Hepatocyte (in vitro differentiated cells): ENCODE measurements at regions not wholly inside any gene's neighbourhood (a gene's known extent, or its start where the extent isn't known, plus 50 kb on each side); places are given as distances from the start of the nearest gene placed in this dataset.
"Not testable (repeated sequence)": the region's sequence is repeated elsewhere in the genome, so short reads cannot be mapped to it uniquely, and the experiment has no call there.

ENCODE experiments used
- DNase-seq: peaks from one replicate; pipeline ENCODE4 v3.0.0-alpha.2; 2016; ENCODE audit warnings: low spot score
- H2AFZ ChIP-seq: fragments of 200-600 bp; sonication (generic); 2 replicates; pipeline ENCODE4 v1.6.0; 2016; ENCODE audit warnings: antibody characterized with exemption, mild to moderate bottlenecking
- H3K27ac ChIP-seq: fragments of 200-600 bp; sonication (generic); 2 replicates; pipeline ENCODE4 v1.5.1; 2016; ENCODE audit warnings: mild to moderate bottlenecking
- H3K27me3 ChIP-seq: fragments of 200-600 bp; sonication (generic); 2 replicates; pipeline ENCODE4 v1.6.1; 2016
- H3K36me3 ChIP-seq: fragments of 200-600 bp; sonication (generic); replicated peaks from 2 replicates; pipeline ENCODE4 v1.5.1; 2016; ENCODE audit warnings: low read depth; ENCODE audit not compliant: insufficient read depth
- H3K4me1 ChIP-seq: fragments of 200-600 bp; sonication (generic); 2 replicates; pipeline ENCODE4 v1.5.1; 2016; ENCODE audit warnings: mild to moderate bottlenecking, moderate library complexity; ENCODE audit not compliant: insufficient read depth
- H3K4me2 ChIP-seq: fragments of 200-600 bp; sonication (generic); 2 replicates; pipeline ENCODE4 v1.6.0; 2016
- H3K4me3 ChIP-seq: fragments of 200-600 bp; sonication (generic); 2 replicates; pipeline ENCODE4 v1.5.1; 2016; ENCODE audit warnings: mild to moderate bottlenecking
- H3K79me2 ChIP-seq: fragments of 200-600 bp; sonication (generic); 2 replicates; pipeline ENCODE4 v1.6.0; 2017; ENCODE audit warnings: mild to moderate bottlenecking
- H3K9me2 ChIP-seq: fragments of 200-600 bp; sonication (generic); replicated peaks from 2 replicates; pipeline ENCODE4 v1.6.0; 2017; ENCODE audit warnings: mild to moderate bottlenecking; ENCODE audit not compliant: insufficient read depth
- H3K9me3 ChIP-seq: fragments of 200-600 bp; sonication (generic); 2 replicates; pipeline ENCODE4 v1.5.1; 2016; ENCODE audit warnings: low read depth, mild to moderate bottlenecking
- H4K20me1 ChIP-seq: fragments of 200-600 bp; sonication (generic); 2 replicates; pipeline ENCODE4 v1.6.0; 2016; ENCODE audit warnings: mild to moderate bottlenecking; ENCODE audit not compliant: insufficient read depth, poor library complexity, severe bottlenecking
- EZH2 ChIP-seq: fragments of 200-600 bp; sonication (generic); IDR thresholded peaks from 2 replicates; pipeline ENCODE4 v1.6.1; 2016; ENCODE audit warnings: antibody characterized with exemption, mild to moderate bottlenecking, borderline replicate concordance
- EZH2phosphoT487 ChIP-seq: fragments of 200-600 bp; sonication (generic); IDR thresholded peaks from one replicate; pipeline ENCODE4 v1.6.1; 2018; ENCODE audit warnings: antibody characterized with exemption, mild to moderate bottlenecking, low read depth, moderate library complexity; ENCODE audit not compliant: unreplicated experiment, severe bottlenecking
- WGBS: methylation state at CpG from one replicate; pipeline ENCODE4 v1.1.6; 2016; ENCODE audit warnings: low lambda C conversion rate; ENCODE audit errors: missing lambda C conversion rate; 5-methylcytosine and 5-hydroxymethylcytosine counted together
- TF ChIP-seq, protein P1 (sequence below): fragments of 200-600 bp; sonication (generic); IDR thresholded peaks from 2 replicates; pipeline ENCODE4 v1.5.1; 2016; ENCODE audit warnings: antibody characterized with exemption, mild to moderate bottlenecking; ENCODE audit not compliant: poor library complexity

DNA sequence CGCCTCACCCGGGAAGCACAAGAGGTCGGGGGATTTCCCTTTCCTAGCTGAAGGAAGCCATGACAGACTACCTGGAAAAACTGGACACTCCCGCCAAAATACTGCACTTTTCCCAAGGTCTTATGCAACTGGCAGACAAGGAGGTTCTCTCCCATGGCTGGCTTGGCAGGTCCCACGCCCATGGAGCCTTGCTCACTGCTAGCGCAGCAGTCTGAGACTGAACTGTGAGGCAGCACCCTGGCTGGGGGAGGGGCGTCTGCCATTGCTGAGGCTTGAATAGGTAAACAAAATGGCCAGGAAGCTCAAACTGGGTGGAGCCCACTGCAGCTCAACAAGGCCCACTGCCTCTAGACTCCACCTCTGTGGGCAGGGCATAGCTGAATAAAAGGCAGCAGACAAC is 92.1 kb downstream of the C4BPA start:
- H3K79me2 ChIP-seq, DNase-seq, H3K27me3 ChIP-seq, H3K4me2 ChIP-seq, H4K20me1 ChIP-seq, H3K27ac ChIP-seq, H3K4me1 ChIP-seq, H2AFZ ChIP-seq, H3K4me3 ChIP-seq, H3K9me3 ChIP-seq, H3K36me3 ChIP-seq, H3K9me2 ChIP-seq: not testable (repeated sequence)
- WGBS: 91% methylated on average over 7 of the region's 7 CpGs

DNA sequence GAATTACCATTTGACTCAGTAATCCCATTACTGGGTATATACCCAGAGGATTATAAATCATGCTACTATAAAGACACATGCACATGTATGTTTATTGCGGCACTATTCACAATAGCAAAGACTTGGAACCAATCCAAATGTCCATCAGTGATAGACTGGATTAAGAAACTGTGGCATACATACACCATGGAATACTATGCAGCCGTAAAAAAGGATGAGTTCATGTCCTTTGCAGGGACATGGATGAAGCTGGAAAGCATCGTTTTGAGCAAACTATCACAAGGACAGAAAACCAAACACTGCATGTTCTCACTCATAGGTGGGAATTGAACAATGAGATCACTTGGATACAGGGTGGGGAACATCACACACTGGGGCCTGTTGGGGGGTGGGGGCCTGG is 97.5 kb downstream of the C4BPA start:
- H3K4me1 ChIP-seq, H3K27ac ChIP-seq, H3K9me2 ChIP-seq, H3K9me3 ChIP-seq, DNase-seq, H4K20me1 ChIP-seq, H3K27me3 ChIP-seq, H3K4me3 ChIP-seq, H2AFZ ChIP-seq, H3K36me3 ChIP-seq, H3K4me2 ChIP-seq, H3K79me2 ChIP-seq: not testable (repeated sequence)
- 90% methylated on average over 3 of the region's 3 CpGs for WGBS

DNA sequence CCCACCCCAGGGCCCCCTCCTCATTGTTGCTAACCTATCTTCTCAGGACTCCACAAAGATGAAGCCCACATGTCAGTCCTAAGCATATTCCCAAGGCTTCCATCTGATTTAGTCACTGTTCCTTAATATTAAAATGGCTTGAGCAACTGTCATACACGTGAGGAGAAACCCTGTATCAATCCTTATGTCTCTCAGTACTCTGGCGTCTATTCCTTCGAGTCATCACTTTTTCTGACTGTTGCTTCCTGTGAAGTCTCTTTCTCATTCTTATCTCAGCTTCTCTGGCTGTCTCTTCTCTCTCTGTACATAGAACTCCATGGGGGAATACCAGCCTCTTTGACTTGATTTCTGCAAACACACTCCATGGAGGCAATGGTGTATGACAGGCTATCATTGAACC is 98.4 kb downstream of the C4BPA start:
- Histone ChIP-seq H4K20me1 (no peaks in the 10 kb centered on the region), H3K9me3 (no peaks in the 10 kb centered on the region), H3K36me3 (no peaks in the 10 kb centered on the region), H3K27ac (no peak overlapping the region), H3K27me3 (no peaks in the 10 kb centered on the region), H3K9me2 (no peaks in the 10 kb centered on the region), H3K4me1 (no peaks in the 10 kb centered on the region), H3K4me3 (no peak overlapping the region), H3K4me2 (no peak overlapping the region), H3K79me2 (no peaks in the 10 kb centered on the region), H2AFZ (no peak overlapping the region)
- WGBS: 86% methylated on average over 3 of the region's 3 CpGs
- DNase-seq: no peak
- no peak for TF ChIP-seq EZH2
- TF ChIP-seq, protein P1, sequence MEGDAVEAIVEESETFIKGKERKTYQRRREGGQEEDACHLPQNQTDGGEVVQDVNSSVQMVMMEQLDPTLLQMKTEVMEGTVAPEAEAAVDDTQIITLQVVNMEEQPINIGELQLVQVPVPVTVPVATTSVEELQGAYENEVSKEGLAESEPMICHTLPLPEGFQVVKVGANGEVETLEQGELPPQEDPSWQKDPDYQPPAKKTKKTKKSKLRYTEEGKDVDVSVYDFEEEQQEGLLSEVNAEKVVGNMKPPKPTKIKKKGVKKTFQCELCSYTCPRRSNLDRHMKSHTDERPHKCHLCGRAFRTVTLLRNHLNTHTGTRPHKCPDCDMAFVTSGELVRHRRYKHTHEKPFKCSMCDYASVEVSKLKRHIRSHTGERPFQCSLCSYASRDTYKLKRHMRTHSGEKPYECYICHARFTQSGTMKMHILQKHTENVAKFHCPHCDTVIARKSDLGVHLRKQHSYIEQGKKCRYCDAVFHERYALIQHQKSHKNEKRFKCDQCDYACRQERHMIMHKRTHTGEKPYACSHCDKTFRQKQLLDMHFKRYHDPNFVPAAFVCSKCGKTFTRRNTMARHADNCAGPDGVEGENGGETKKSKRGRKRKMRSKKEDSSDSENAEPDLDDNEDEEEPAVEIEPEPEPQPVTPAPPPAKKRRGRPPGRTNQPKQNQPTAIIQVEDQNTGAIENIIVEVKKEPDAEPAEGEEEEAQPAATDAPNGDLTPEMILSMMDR: no peak
- TF ChIP-seq EZH2phosphoT487: no peak

DNA sequence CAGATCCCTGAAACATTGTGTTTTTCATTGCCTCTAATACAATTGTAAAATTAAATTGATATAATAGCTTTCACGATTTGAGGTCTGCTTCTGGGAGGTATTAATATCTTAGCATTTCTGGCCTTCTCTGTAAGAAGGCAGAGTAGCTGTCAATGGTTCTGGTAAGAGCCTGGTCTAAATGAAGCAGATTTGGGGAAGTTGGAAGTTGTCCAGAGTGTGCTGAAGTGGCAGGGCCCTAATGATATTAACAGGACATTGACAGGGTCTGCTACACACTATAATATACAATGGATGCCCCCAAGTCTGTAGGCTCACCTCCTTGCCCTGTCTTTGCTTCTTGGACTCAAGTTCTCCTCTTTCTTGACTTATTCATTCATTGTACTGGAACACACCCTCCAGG is 99.5 kb downstream of the C4BPA start:
- Histone ChIP-seq H3K4me2 (no peak overlapping the region), H3K36me3 (no peaks in the 10 kb centered on the region), H3K9me3 (no peaks in the 10 kb centered on the region), H4K20me1 (no peaks in the 10 kb centered on the region), H3K27ac (no peak overlapping the region), H2AFZ (no peak overlapping the region), H3K79me2 (no peaks in the 10 kb centered on the region), H3K27me3 (no peaks in the 10 kb centered on the region), H3K4me1 (no peaks in the 10 kb centered on the region), H3K9me2 (no peaks in the 10 kb centered on the region), H3K4me3 (no peak overlapping the region)
- TF ChIP-seq, protein P1: no peak
- no peak for TF ChIP-seq EZH2
- no peak for TF ChIP-seq EZH2phosphoT487
- DNase-seq: no peak
- 86% methylated on average over 1 of the region's 1 CpG for WGBS

DNA sequence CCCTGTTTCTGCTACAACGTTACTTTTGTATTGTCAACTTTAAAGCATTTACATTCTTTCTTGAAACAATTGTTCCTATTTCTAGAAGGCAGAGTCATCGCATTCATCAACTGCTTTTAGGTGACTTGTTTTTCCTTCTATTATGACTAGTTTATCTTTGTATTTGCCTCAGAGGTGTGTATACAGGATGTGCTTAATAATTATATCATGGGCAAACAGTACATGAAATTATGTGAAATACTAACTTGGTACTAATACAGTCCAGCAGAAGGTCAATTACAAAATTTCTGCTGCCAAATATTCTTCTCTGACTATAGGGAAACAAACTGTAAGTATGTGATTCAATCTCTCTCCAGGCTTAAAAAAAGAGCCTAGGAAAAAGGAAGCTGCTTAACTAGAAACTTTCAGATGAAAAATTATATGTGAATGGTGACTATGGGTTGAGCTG is 101.6 kb downstream of the C4BPA start:
- no peak overlapping the region for H2AFZ ChIP-seq
- H3K79me2 ChIP-seq: no peaks in the 10 kb centered on the region
- 67% methylated on average over 2 of the region's 2 CpGs for WGBS
- no peak overlapping the region for H3K4me2 ChIP-seq
- no peaks in the 10 kb centered on the region for H3K4me1 ChIP-seq
- H3K27me3 ChIP-seq: no peaks in the 10 kb centered on the region
- no peak overlapping the region for H3K4me3 ChIP-seq
- no peak overlapping the region for H3K27ac ChIP-seq
- no peaks in the 10 kb centered on the region for H3K9me2 ChIP-seq
- no peak for DNase-seq
- H3K36me3 ChIP-seq: no peaks in the 10 kb centered on the region
- TF ChIP-seq, protein P1: no peak
- no peak for TF ChIP-seq EZH2phosphoT487
- TF ChIP-seq EZH2: no peak
- no peaks in the 10 kb centered on the region for H3K9me3 ChIP-seq
- no peaks in the 10 kb centered on the region for H4K20me1 ChIP-seq

DNA sequence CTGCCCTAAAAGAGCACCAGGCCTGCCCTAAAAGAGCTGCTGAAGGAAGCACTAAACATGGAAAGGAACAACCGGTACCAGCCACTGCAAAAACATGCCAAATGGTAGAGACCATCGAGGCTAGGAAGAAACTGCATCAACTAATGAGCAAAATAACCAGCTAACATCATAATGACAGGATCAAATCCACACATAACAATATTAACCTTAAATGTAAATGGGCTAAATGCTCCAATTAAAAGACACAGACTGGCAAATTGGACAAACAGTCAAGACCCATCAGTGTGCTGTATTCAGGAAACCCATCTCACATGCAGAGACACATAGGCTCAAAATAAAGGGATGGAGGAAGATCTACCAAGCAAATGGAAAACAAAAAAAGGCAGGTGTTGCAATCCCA is 104.7 kb downstream of the C4BPA start:
- H3K36me3 ChIP-seq, H3K27ac ChIP-seq, H3K4me2 ChIP-seq, H3K9me3 ChIP-seq, DNase-seq, H3K4me1 ChIP-seq, H3K9me2 ChIP-seq, H4K20me1 ChIP-seq, H3K79me2 ChIP-seq, H2AFZ ChIP-seq, H3K4me3 ChIP-seq, H3K27me3 ChIP-seq: not testable (repeated sequence)
- 94% methylated on average over 2 of the region's 2 CpGs for WGBS
